SJSA1 (cell line): ENCODE measurements at regions not wholly inside any gene's neighbourhood (a gene's known extent, or its start where the extent isn't known, plus 50 kb on each side); places are given as distances from the start of the nearest gene placed in this dataset.

Experiments used
- DNase-seq, 2 experiments: peaks; one replicate each; pipeline ENCODE4 v3.0.0-alpha.2; 2015 to 2020; ENCODE audit warnings: low spot score in 2 of 2, low read depth in 1 of 2
- H3K27ac ChIP-seq: fragments of 250-450 bp; sonication (Bioruptor Pico); 2 replicates; pipeline ENCODE4 v1.5.1; 2020; ENCODE audit warnings: mild to moderate bottlenecking, moderate library complexity
- H3K27me3 ChIP-seq: fragments of 250-450 bp; sonication (Bioruptor Pico); replicated peaks from 2 replicates; pipeline ENCODE4 v1.5.1; 2020; ENCODE audit warnings: mild to moderate bottlenecking, moderate library complexity
- H3K36me3 ChIP-seq: fragments of 250-450 bp; sonication (Bioruptor Pico); 2 replicates; pipeline ENCODE4 v1.5.1; 2020; ENCODE audit warnings: mild to moderate bottlenecking
- H3K4me1 ChIP-seq: fragments of 250-450 bp; sonication (Bioruptor Pico); replicated peaks from 2 replicates; pipeline ENCODE4 v1.6.1; 2021; ENCODE audit warnings: mild to moderate bottlenecking
- H3K4me3 ChIP-seq: fragments of 250-450 bp; sonication (Bioruptor Pico); 2 replicates; pipeline ENCODE4 v1.5.1; 2020; ENCODE audit warnings: mild to moderate bottlenecking
- H3K9me3 ChIP-seq: fragments of 250-450 bp; sonication (Bioruptor Pico); replicated peaks from 2 replicates; pipeline ENCODE4 v1.5.1; 2020; ENCODE audit warnings: mild to moderate bottlenecking

DNA sequence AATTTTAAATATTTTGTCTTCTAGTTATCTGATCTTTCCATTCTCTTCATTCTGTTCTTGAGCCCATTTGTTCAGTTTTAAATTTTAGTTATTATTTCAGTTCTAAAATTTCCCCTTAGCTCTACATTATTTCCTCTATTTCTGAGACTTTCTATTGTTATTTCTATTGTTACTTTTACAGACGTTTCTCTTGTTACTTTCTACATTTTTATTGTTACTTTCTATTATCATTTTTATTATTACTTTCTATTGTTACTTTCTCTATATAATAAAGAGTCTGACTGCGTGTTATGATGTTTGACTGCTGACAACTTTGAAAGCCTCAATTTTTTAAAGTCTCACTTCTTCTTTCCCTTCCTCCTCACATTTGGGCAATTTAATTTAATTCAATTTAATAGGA is 915.7 kb upstream of the PCDH20 start:
- Histone ChIP-seq H3K27me3 (no peaks in the 10 kb centered on the region), H3K36me3 (no peaks in the 10 kb centered on the region), H3K27ac (no peak overlapping the region), H3K4me1 (no peaks in the 10 kb centered on the region), H3K4me3 (no peak overlapping the region), H3K9me3 (no peaks in the 10 kb centered on the region)
- no peak for DNase-seq

DNA sequence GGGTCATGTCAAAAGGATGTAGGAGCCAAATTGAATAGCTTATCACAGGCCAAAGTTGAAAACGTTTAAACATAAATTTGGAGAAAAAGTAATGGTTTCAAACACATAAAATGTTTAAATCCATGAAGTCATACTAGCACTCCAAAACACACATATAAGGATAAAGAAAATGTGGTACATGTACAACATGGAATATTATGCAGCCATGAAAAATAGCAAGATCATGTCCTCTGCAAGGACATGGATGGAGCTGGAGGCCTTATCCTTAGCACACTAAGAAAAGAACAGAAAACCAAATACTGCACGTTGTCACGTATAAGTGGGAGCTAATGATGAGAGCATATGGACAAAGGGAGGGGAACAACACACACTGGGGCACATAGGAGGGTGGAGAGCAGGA is 911.7 kb upstream of the PCDH20 start:
- Histone ChIP-seq H3K4me1 (no peaks in the 10 kb centered on the region), H3K9me3 (no peaks in the 10 kb centered on the region), H3K36me3 (no peaks in the 10 kb centered on the region), H3K27ac (no peak overlapping the region), H3K4me3 (no peak overlapping the region), H3K27me3 (no peaks in the 10 kb centered on the region)
- DNase-seq = no peak

DNA sequence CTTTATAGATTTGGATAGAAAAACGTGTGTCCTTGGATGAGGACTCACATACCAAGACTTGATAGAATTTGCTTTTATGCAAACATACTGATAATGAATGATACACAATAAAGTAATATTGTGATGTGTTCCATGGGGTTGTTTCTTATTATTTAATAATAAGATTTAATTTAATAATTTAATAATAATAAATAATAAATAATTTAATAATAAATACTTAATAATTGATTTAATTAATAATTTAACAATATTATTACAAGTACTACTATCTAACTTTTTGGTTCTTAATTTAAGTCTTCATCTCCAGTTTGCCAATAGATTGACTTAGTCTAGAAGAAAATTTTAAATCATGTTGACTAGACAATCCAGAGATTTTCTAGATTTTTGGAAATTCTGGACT is 909.2 kb upstream of the PCDH20 start:
- Histone ChIP-seq H3K36me3 (no peaks in the 10 kb centered on the region), H3K4me1 (no peaks in the 10 kb centered on the region), H3K9me3 (no peaks in the 10 kb centered on the region), H3K27ac (no peak overlapping the region), H3K4me3 (no peak overlapping the region), H3K27me3 (no peaks in the 10 kb centered on the region)
- DNase-seq = no peak

DNA sequence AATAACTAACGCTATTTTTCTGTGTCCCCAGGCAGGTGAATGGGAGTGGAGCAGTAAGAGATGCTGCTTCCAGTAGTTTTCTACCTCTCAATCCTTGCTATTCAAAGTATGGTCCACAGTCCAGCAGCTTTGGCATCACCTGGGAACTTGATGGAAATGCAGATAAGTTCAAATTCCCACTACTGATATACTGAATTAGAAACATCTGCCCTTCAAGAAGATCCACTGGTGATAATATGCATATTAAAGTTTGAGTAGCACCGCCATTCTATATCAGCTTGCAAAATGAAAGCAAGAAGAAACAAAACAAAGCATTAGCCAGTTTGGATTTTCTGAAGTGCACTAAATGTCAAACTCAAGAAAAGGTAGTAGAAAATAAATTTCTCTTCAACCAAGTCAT is 906.2 kb upstream of the PCDH20 start:
- H3K27me3 ChIP-seq = no peaks in the 10 kb centered on the region

DNA sequence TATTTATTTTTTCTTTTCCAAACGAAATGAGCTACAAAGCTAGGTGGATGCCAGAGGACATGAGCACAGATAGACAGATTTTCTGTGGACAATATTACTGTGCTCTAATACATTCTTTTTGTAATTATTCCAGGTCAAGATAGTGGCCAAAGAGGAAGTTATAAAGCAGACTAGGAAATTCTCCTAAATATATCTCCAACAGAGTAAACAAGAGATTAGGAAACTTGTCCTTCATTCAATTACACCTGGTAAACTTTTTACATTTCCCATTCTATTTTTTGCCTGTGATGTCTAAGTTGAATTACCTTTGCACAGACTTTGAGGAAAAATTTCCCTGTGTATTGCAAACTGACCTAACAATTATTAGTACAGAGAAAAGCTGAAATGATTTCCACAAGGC is 905.5 kb upstream of the PCDH20 start:
- Histone ChIP-seq H3K27me3 (no peaks in the 10 kb centered on the region), H3K4me3 (no peak overlapping the region), H3K36me3 (no peaks in the 10 kb centered on the region), H3K9me3 (no peaks in the 10 kb centered on the region), H3K27ac (no peak overlapping the region), H3K4me1 (no peaks in the 10 kb centered on the region)
- DNase-seq = no peak

More for the DNA sequence above, 906.2 kb upstream of the PCDH20 start:
- no peaks in the 10 kb centered on the region for H3K36me3 ChIP-seq
- DNase-seq = no peak
- no peaks in the 10 kb centered on the region for H3K9me3 ChIP-seq
- H3K4me3 ChIP-seq = no peak overlapping the region
- H3K4me1 ChIP-seq = no peaks in the 10 kb centered on the region
- H3K27ac ChIP-seq = no peak overlapping the region

DNA sequence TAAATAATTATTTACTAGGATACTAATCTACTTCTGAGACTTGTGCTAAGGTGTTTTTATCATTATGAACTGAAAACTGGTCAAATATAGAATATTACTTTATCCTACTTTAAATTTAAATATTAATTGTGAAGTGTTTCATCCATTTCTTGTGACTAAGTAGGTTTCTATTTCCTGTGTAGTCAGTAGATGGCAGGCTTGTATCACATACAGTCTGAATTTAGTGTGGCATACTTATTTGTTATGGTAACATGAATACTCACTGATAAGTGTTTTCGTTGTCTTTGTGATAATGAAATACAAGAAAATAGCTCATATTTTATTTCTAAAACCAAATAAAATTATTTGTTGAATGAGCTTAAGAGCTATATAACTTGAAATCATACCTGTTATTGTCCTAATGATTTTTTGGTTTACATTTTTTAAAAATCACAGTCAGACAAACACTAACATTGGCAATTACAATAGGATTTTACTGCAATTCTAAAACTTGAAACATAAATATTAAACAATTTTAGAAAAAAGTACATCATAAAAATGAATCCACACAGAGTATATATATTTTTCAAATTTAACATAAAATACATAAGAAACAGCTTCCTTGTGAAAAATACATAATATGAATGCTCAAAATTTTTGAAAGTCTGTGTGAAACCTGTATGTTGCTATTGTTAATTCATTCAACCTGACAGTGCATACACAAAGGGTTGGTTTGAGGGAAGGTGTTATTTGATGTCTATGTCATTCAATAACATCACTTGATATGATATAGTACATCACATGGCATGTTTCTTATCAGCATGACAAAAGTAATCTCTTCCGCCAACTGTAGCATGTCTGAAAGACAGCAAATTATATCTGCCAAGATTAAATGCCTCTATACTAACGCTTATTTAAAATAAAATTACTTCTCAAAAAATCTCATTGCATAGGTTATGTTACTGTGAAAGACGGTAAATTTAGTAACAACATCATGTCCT is 904.8 kb upstream of the PCDH20 start:
- no peaks in the 10 kb centered on the region for H3K9me3 ChIP-seq
- no peak overlapping the region for H3K27ac ChIP-seq
- H3K4me3 ChIP-seq = no peak overlapping the region
- H3K27me3 ChIP-seq = no peaks in the 10 kb centered on the region
- H3K4me1 ChIP-seq = no peaks in the 10 kb centered on the region
- no peaks in the 10 kb centered on the region for H3K36me3 ChIP-seq
- no peak for DNase-seq

DNA sequence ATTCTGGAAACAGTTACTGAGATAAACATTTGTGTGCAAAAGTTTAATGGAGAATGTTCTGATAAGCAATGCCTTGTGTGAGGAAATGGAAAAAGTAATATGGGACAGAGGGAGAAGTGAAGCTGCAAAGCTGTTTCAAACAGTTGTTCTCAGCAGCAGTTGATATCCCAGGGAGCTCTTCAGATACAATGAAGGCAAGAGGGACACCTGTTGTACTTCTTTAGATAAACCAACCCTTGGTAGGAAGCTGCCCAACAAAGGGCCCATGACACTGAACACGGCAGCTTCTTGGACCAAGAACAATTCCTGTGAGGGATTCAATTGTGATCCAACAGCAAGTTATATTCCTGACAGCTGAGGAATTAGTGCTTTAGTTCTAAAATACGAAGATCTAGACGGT is 894.3 kb upstream of the PCDH20 start:
- H3K9me3 ChIP-seq = no peaks in the 10 kb centered on the region; the same call in 1 of the 2 replicates
- no peak for DNase-seq
- H3K27ac ChIP-seq = no peak overlapping the region
- H3K4me1 ChIP-seq = no peaks in the 10 kb centered on the region
- H3K4me3 ChIP-seq = no peak overlapping the region
- H3K36me3 ChIP-seq = no peaks in the 10 kb centered on the region
- no peaks in the 10 kb centered on the region for H3K27me3 ChIP-seq

DNA sequence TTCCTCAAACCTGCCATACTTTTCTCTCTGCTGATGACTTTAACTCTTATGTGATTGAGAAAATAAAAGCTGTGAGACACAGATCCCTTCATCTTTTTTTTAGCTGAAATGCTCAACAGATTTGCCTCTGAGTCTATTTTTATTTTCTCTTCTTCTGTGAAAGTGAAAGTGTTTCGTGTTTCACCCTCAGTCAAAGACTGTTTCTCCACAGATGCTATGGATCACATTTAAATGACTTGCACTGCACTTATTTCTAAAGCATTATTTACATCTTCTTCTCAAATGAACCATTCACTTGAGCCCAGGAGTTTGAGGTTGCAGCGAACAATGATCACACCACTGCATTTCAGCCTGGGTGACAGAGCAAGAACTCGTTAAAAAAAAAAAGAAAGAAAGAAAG is 890.1 kb upstream of the PCDH20 start:
- no peak for DNase-seq
- no peaks in the 10 kb centered on the region for H3K27me3 ChIP-seq
- H3K27ac ChIP-seq = no peak overlapping the region
- H3K9me3 ChIP-seq = no peaks in the 10 kb centered on the region; the same call in 1 of the 2 replicates
- H3K4me3 ChIP-seq = no peak overlapping the region
- H3K36me3 ChIP-seq = no peaks in the 10 kb centered on the region
- H3K4me1 ChIP-seq = no peaks in the 10 kb centered on the region

DNA sequence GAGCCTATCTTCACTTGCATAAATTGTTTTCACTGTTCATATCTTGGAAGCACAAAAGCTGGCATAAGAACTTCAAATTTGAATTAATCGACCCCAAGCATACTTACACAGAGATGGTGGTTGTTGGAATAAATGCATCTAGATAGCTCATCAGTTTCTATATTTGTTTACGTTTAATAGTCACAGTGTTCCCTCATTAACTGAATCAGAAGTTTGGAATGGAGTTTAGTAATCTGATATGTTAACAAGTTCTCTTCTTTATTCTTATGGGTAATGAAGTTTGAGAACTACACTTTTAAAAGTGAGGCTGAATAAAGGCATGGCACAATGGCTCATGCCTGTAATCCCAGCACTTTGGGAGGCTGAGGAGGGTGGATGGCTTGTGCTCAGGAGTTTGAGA is 886.7 kb upstream of the PCDH20 start:
- H3K27ac ChIP-seq = no peak overlapping the region
- DNase-seq = no peak
- no peaks in the 10 kb centered on the region for H3K4me1 ChIP-seq
- H3K4me3 ChIP-seq = no peak overlapping the region
- no peaks in the 10 kb centered on the region for H3K27me3 ChIP-seq
- H3K36me3 ChIP-seq = no peaks in the 10 kb centered on the region
- H3K9me3 ChIP-seq = no peaks in the 10 kb centered on the region

DNA sequence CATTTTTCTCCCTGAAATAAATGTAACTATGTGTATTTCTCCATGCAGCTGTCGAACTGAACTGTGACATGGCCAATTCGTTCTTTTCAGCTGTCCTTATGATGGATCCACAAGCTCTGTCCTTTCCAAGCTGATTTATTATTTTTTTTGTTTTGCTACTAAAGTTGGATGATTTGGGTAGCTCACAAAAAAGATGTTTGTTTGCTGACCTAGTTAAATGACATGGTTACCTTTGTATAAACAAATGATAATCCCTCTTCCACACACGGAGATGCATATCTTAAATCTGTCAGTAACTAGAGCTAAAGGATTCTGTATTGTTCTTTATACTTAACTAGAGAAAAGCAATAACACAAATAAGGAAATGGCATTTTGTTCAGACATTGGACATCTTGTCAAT is 884.3 kb upstream of the PCDH20 start:
- H3K4me3 ChIP-seq = no peak overlapping the region
- no peak overlapping the region for H3K27ac ChIP-seq
- H3K4me1 ChIP-seq = no peaks in the 10 kb centered on the region
- no peaks in the 10 kb centered on the region for H3K9me3 ChIP-seq
- H3K27me3 ChIP-seq = no peaks in the 10 kb centered on the region
- no peaks in the 10 kb centered on the region for H3K36me3 ChIP-seq
- no peak for DNase-seq

DNA sequence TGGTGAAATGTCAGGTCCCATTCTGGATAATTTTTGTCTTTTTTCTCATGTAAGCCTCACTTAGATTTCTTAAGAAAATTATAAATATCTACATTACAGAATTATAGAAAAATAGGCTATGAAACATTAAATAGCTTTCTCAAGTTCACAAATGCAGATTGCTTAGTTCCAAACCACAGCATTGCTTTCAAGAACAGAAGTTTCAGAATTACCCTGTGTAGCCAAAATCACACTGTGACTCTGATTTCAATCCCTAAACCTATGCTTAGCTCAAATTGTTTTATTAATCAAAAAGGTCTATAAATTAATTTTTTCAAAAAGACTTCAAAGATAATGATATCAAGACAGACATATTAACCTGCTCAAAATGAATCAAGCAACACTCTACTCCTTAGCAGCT is 881.2 kb upstream of the PCDH20 start:
- Histone ChIP-seq H3K27me3 (no peaks in the 10 kb centered on the region), H3K4me1 (no peaks in the 10 kb centered on the region), H3K4me3 (no peak overlapping the region), H3K36me3 (no peaks in the 10 kb centered on the region), H3K9me3 (no peaks in the 10 kb centered on the region), H3K27ac (no peak overlapping the region)
- no peak for DNase-seq

DNA sequence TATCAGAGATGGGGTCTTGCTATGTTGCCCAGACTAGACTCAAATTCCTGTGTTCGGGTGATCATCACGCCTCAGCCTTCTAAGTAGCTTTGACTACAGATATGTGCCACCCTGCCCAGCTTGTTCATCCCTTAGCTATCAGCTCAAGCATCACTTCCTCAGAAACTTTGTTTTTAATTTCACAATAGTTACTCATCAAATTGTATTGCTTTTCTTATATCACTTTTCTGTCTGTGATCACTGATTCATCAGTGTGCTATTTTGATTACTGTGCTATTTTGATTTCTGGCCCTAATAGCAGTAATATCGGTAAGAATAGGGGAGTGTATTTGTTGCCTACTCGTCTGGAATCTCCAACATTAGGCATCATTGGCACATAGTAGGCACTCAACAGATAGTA is 878.6 kb upstream of the PCDH20 start:
- H3K9me3 ChIP-seq = no peaks in the 10 kb centered on the region
- no peaks in the 10 kb centered on the region for H3K36me3 ChIP-seq
- H3K27me3 ChIP-seq = no peaks in the 10 kb centered on the region
- DNase-seq = no peak
- no peak overlapping the region for H3K27ac ChIP-seq
- H3K4me1 ChIP-seq = no peaks in the 10 kb centered on the region
- no peak overlapping the region for H3K4me3 ChIP-seq

DNA sequence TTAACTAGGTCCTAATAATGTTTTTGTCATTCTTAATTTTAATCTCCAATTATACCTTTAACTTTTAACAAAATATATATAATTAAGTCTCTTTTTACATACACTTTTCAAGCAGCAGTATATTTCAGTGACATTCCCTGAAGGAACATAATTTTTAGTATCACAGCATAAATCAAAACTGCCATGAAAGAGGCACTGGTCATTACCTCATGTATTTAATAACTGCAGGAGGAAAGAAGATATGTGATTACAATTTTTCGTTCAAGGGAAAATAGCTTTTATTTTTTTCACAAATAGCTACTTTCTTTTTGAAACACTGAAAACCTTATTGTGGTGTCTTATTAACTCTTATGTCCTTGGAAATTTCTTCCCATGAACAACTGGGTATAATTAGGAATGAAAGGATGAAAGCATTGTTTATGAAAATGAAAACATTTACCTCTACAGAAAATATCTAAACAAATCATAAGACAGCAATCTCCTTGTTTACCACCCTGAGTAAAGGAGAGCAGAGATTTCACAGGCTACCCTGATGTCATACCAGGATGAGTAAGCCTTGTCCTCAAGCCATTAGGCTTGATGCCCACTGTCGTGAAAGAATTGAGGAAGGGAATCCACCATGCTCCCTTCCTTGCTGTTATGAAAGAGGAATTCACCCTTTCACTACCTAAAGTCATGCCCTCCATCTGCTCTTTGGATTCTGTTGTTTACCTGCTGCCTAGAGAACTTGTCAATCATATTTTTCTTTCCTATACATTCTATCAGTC is 877.2 kb upstream of the PCDH20 start:
- Histone ChIP-seq H3K4me3 (no peak overlapping the region), H3K9me3 (no peaks in the 10 kb centered on the region), H3K27me3 (no peaks in the 10 kb centered on the region), H3K36me3 (no peaks in the 10 kb centered on the region), H3K27ac (no peak overlapping the region), H3K4me1 (no peaks in the 10 kb centered on the region)
- DNase-seq = no peak

DNA sequence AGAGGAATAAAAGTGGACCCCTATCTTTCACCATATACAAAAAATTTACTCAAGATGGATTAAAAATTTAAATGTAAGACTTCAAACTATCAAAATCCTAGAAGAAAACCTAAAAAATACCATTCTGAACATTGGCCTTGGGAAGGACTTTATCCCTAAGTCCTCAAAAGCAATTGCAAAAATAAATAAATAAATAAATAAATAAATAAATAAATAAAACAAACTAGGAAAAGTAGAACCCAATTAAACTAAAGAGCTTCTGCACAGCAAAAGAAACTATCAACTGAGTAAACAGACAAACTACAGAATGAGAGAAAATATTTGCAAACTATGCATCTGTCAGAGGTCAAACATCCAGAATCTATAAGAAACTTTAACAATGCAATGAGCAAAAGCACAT is 874.9 kb upstream of the PCDH20 start:
- Histone ChIP-seq H3K9me3 (no peaks in the 10 kb centered on the region), H3K27ac (no peak overlapping the region), H3K27me3 (no peaks in the 10 kb centered on the region), H3K36me3 (no peaks in the 10 kb centered on the region), H3K4me3 (no peak overlapping the region), H3K4me1 (no peaks in the 10 kb centered on the region)
- DNase-seq = no peak
